Hematopoietic multipotent progenitor cell treated with erythropoietin and hydrocortisone succinate and interleukin-3 and kit ligand, for 4 days (in vitro differentiated cells): ENCODE measurements at regions not wholly inside any gene's neighbourhood (a gene's known extent, or its start where the extent isn't known, plus 50 kb on each side); places are given as distances from the start of the nearest gene placed in this dataset.

ENCODE experiments used
- DNase-seq: peaks from one replicate; pipeline ENCODE4 v3.0.0-alpha.2; 2015

DNA sequence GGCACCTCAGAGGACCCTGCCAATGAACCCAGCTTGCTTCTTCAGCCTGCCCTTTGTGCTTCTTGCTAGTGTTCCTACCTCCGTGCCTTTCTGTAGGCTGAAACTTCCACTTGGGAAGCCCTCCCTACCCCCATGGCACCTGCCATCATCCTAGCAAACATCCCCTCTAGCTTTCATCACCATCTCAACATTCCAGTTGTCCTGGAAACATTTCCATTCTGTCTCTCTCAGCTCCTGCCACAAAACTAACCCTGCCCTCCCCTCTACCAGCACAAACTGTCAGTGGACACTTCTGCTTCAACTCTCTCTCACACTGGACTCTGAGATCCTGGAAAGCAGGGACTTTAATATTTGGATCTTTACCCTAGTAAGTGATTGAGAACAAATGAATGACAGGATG is 525.8 kb upstream of the TENM4 start:
- DNase-seq: no peak

DNA sequence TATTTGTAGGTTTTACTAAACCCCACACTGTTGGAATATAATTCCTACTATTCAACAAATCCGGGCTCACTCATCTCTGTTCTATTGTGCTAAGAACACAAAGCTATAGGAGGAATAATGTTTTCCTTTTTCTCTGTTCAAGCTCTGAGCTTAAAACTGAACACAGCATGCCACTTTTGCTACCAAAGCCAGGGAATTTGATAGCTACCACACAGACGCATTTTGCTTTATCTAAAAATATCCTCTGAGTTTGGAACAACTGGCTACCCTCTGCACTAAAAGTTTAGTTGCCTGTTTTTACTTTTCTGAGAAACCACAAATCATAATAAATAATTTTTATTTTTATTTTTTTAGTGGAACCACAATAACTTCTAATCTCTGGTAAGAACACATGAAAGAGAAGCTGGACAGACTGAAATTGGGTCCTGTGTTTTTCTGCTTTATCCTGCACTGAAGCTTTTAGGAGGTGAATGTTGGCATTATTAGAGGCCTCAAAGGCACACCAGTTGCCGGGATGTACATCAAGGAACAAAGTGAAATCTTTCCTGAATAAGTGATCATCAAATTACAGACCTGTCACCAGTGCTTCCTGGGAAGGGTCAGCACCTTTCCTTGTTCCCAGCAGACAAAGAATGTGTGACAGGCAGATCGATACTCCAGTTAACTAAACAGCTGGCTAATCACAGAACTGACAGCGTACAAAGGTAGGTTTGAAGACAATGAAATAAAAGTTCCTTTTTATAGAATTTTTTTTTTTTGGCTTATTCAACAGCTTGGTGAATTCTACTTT is 523.2 kb upstream of the TENM4 start:
- no peak for DNase-seq

DNA sequence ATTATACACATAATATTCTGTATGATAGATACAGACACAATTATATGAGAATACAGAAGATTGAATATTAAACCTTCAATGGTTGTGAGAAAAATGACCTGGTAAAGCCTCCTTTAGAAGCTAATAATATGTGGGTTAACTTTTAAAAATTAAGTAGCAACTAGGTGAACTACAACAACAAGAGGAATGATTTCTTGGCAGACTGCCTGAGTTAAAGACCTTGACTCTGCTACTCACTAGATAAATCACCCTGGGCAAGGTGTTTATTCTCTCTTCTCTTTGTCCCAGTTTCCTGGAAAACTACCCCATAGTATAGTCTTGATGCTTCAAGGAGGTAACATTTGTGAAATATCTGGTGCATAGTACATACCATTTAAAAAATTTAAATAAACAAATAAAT is 519.6 kb upstream of the TENM4 start:
- no peak for DNase-seq

DNA sequence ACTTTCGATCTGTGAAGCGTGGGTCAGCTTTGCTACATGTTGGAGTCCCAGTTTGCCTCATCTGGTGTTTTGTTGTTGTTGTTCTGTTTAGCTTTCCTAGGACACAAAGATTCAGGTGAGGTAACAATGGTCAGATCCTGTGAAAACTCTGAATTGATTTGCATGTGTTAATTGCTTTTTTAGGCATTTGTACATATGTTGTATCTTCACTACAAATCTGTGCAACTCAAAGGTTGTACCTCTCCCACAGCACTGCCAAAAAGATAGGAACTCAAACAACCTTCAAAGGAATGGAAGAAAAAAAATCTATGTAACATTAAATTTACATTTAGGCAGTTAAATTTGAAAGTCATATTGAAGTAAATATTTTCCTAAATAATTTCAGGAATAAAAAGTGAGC is 518.5 kb upstream of the TENM4 start:
- DNase-seq: no peak

DNA sequence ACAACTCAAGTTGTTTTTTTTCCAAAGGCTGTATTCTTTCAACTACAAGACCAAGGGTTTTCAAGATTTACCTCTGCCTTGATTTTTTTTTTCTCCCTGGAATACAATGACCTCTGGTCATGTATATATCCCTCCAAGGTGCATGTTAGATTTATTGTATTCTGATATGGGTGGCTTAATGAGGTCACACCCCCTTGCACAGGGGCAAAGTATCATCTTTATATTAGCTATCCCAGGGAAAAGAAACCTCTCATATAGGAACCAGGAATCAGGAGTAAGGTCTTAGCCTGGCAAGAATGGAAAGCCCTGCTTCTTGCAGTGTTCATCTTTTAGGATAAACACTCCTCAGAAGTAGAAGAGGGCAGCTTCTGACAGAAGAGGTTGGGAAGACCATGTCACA is 516.9 kb upstream of the TENM4 start:
- DNase-seq: no peak

DNA sequence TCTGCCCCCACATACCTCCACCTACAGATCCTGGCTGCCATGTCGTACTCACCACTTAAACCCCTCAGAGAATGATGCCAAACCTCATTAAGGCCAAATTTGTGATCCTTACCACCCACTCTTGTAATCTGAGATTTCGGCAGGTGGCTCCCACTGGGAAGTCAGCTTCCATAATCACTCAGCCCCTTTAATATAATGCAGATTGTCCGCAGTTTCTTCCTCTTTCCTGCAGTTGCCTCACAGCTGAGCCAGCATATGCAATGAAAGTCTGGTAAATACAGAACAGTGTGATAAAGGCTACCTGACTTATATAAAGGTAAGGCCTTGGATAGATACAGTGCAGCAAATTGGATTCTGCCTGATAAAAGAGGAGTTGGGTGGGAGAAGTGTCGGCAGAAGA is 515.2 kb upstream of the TENM4 start:
- no peak for DNase-seq

DNA sequence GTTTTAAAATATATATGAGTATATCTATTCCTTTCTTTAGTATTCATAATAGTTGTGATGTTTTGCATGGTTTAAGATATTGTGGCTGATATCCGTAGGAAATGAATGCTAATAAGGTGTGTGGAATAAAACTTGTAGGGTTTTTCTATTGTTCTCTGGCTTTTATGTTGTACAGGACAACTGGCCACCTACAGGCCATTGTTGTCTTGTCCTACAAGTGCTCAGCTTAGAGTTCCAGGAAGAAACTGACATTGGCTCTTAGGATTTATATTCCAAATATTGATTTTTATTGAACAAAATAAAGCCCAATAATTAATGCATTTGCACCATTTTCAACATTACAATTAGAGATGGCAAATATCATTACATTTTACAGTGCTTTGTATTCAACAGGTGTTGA is 512.8 kb upstream of the TENM4 start:
- DNase-seq: no peak

DNA sequence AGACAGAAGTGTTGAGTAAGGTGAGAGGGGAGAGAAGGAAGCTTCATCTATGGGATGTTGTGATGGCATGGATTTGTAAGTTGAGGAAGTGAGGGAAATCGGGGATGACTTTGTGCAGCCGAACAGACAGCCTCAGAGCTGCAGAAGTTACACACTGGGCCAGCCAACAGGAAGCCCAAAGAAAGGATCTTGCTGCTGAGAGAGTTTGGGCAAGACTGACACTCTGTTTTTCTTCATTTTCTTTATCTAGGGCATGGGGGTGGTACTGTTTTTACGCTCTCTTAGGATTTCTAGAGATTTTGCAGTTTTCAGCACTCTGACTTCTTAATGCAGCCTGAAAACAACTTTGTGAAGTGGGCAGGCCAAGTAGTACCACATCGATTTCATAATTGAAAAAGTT is 509.9 kb upstream of the TENM4 start:
- no peak for DNase-seq

DNA sequence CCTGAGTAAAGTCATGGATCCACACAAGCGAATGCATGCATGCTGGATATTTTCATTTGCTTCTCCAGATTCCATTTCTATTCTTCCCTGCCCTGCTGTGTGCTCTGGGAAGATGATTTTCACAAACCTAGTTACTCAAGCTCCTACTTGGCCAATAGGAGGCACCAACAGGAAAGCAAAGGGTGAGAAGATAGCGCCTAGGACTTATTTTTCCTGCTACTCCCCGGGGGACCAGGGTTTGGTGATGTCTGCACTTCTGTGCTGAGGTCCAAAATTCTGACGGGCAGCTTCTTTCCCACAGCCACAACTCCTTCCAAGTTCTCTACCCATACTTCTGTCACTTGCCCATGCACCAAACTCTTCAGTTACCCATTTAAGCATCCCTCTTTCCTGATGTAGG is 509.3 kb upstream of the TENM4 start:
- DNase-seq: no peak

DNA sequence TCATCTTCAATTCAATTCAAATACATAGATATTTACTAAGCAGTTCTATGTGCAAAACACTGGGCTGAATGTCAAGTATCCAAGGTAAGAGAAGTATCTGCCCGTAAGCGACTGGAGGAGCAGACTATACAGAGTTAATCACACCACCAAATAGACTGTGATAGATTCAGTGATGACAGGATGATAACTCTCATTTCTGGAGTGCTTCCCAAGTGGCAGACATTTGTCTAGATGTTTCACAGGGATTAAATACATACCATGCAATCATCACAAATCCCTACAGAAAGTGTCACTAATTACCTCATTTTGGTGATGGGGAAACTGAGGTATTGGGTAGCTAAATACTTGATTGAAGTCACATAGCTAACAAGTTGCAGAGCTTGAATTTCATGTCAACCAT is 508.7 kb upstream of the TENM4 start:
- no peak for DNase-seq

DNA sequence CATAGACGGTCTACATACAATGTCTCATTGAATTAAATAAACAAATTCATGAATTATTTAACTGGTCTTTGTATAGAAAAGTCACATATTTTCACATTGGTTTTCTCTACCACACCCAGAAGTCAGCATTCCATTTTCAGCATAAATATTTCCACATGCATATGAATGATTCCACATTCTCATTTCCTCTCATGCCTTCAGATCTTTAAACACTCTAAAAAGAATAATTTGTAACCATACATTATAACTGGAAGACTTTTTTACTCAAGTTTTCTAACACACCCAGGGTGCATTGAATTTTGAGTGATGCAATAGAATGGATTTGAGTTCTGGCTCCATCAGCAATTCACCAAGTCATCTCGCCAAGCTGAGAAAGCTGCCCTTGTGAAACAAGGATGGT is 501.8 kb upstream of the TENM4 start:
- no peak for DNase-seq

DNA sequence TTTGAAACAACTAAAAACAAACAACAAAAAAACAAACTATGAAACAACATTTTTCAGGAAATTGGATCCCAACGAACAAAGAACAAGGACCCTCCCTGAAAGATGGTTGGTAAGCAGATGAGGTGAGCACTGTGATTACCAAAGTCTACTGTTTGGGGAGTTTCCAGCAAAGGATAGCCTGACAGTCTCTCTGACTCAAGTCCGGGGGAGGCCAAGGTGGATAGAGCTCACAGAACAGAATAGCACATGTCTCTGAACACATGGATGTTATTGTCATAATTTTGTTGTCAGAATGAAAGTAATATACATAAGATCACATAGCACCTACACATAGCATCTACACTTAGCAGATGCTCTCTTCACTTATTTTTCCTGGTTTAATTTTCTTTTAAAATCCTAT is 501.3 kb upstream of the TENM4 start:
- no peak for DNase-seq

DNA sequence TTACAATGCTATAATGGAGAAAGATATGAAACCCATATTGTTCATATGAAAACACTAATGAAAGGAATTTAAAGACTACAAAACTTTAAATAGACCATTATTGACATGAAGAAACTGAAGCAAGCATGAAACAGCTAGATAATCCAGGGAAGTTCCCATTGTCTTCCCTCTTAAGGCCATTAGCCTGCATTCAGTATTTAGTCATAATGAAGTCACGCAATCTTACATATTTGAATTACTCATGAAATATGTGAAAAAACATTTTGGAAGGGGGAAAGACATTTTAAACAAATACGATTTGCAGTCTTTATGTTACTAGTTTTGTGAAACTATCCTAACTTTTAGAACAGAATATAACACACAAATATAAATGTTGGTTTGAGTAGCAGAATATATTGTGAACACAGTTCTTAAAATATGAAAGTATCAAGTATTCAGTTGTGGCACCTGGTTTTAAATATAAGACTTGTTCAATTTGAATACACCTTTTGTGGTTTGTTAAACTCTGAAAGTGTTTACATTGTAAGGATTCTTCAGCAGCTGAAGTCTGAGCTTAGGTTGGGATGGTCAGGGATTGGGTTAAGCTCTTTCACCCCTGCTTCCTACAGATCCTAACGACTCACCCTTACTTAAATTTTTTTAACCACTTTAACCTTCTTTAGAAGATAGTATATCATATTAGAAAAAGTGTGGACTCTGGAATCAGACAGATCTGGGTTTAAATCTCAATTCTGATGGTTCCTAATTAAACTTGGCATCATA is 500.3 kb upstream of the TENM4 start:
- no peak for DNase-seq

DNA sequence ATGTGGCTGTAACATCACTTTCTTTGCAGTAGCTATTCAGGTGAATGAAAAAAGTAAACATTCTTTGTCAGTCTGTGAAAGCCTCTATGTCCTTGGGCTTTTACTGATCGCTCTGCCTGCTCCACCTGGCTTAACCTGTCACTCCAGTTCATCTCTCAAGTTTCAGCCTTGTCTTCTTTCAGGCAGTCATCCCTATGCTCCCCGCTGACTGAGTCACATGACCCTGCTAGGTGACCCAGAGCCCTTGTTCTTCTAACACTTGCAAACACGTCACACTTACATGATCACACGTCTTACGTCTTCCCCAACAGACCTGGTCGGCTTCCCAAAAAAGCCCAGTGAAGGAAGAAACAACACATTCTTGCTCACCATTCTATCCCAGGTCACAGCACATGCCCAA is 499.3 kb upstream of the TENM4 start:
- no peak for DNase-seq

DNA sequence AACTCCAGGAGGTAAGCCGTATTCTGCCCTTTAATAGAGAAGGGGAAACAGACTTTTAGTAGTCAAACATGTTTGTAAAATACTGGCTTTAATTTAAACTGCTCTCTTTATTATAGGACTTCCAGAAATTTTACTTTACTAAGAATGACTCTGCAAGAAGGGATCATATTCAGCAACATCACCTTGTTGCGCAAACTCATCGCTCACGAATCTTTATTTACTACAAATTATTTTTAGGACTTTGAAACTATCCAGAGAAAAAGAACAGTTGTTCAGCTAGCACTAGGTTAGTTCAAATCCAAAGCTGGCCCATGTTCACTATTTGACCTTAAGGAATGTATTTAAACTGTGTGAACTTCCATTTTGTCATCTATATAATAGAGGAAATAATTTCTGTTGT is 498.3 kb upstream of the TENM4 start:
- DNase-seq: no peak

DNA sequence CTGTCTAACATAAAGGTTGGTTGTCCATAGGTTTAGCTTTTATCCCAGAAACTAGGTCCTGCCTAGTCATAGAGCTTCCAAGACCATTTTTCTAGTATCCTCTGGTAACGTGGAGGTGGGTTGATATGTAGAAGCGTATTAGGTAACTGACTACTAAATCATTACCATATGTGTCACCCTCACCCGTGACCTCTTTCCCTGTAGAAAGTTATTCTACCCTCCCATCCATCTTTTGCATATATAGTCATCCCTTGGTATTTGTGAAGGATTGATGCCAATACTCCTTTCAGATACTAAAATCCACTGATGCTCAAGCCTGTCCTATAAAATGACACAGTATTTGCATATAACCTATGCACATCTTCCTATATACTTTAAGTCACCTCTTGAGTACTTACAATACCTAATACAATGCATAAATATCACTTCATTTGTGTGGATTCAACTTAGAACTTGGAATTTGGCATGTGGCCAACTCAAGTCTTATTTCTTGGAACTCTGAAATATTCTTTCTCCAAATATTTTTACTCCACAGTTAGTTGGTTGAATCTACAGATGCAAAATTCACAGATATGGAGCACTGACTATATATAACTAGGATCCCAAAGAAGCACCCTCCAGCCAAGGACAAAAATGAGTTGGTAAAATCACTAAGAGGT is 497.0 kb upstream of the TENM4 start:
- DNase-seq: no peak

DNA sequence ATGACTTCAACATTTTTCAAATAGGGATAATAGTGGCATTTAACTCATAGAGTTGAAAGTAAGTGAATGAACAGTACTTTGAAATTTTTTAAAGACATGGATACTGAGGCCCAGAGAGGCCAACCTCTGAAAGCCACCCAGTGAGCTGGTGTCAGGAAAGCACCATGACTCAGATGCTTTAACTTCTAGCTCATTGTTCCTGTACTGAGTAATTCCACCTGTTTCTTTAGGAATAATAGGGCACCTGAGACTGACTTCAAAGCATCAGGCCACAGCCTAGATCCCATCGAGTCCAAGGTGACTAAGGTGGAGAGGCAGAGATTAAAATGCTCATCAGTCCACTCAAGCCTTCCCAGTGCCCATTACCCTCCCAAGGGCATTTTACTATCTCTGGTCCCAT is 491.8 kb upstream of the TENM4 start:
- no peak for DNase-seq

DNA sequence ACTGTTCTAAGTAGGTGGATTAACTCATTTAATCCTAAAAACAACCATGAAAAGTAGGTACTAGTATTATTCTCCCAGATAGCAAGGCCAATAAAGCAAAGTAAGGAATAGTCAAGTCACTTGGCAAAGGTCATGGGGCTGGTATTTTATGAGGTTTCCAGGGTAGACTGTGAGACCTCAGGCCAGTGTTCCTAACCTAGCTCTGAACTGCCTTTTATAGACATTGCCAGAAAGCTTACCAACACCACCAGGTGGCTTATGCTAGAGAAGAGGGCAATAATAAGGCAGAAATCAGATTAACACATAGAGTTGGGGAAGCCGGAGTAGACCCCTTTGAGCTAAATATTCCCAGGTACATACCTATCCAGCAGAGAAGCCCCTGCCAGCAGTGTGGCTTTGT is 490.9 kb upstream of the TENM4 start:
- DNase-seq: no peak

DNA sequence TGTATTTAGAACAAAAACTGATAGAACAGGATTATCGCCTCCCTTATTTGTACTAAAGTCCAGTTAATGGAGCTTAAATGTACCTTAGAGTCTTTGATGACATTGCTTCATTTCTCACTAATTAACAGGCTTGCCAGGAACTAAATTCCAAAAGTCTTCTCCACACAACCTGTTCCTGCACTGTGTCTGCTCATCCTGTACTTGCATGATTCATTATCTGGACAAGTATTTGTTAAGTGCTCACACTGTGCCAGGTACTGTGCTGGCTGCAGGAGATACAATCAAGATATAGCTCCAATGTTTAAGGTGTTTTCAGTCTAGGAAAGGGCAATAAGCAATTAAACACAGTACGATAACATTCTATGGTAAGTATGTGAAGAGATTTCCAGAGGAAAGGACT is 485.9 kb upstream of the TENM4 start:
- no peak for DNase-seq

DNA sequence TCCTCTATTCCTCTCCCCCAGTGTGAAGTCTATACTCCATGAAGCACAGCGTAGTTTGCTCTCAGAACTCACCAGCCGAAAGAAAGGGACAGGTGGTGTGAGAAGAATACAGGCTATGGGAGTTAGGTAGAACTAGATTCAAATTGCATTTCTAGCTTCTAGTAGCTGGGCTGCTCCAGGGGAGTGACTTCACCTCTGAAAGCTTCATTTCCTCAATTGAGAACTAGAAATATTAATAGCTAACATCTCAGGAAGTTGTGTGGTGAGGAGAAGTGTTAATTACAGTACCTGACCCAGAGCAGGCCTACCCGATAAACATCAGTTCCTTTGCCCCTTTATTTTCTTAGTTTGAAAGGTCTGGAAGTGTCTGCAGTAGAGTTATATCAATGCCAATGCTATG is 484.7 kb upstream of the TENM4 start:
- DNase-seq: no peak

DNA sequence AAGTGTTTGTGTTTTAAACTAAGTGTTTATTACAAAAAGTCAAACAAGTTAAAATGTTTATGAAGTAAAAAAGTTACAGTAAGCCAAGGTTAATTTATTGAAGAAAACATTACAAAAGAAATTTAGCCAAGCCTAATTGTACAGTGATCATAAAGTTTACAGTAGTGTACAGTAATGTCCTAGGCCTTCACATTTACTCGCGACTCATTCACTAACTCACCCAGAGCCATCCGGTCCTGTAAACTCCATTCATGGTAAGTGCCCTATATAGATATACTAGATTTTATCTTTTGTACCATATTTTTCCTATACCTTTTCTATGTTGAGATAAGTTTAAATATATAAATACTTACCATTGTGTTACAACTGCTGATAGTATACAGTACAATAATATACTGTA is 481.8 kb upstream of the TENM4 start:
- no peak for DNase-seq

DNA sequence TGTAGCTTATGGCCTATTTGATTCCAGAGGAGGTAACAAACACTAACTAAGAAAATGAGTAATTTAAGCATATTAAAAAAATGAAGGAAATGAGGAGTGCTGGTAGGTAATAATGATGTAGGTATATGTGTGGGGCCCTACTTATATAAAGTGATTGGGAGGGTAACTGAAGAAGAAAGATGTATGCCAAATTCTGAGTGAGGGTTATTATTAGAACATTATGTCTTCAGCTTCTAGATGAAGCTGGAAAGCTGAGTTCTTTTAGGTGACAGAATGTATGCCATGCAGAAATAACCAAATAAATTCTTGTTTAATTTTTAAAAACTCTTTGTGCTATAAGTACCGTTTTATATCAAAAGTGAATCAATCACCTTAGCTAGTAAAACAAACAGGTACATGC is 479.6 kb upstream of the TENM4 start:
- DNase-seq: no peak

DNA sequence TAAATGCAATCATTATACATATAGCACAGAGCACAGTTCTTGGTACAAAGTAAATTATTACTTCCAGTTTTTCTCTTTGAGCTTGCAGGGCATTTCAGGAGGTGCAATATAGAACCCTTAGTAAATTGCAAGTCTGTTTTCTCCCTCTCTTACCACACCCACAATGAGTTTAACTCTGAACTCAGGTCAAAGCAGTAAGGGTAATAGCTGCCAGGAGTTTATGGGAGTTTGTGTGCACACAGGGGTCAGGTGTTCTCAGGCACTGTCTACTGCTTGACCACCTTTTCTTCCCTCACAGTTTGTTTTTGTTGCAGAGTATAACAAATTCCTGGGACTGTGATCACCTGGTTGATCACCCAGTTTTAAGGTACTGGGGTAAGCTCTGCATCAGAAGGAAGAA is 478.5 kb upstream of the TENM4 start:
- no peak for DNase-seq

DNA sequence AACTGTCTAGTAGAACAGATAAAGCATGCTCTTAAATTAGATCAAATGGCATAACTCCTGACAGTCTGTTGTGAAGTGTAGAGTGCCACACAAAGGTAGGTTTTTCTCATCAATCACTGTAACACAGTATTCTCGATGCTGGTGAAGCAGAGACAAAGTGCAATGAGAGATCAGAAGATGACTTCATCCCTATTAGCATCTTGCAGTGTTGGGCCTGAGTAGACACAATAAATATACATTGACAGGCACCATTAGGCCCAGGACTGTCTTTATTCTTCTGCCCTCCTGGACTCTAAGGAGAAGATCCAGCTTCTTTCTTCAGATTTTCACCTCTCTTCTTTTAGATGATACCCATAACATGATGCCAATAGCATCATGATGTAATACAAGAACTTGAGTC is 478.0 kb upstream of the TENM4 start:
- no peak for DNase-seq
